ENCODE measurements at regions not wholly inside any gene's neighbourhood (a gene's known extent, or its start where the extent isn't known, plus 50 kb on each side); places are given as distances from the start of the nearest gene placed in this dataset.

- TF ChIP-seq CTCF (IDR thresholded peaks at IDR 0.05): no peak
- TF ChIP-seq ZFX (IDR thresholded peaks at IDR 0.05; ENCODE audit: borderline replicate concordance): no peak
These were observed 473.6 kb downstream of the PTH2R start for GRCh38 chr2:208880171-208880570.

Measured in 22Rv1 (cell line).